Thyroid gland (tissue), 4 donors: ENCODE measurements at regions not wholly inside any gene's neighbourhood (a gene's known extent, or its start where the extent isn't known, plus 50 kb on each side); places are given as distances from the start of the nearest gene placed in this dataset.

Experiments used
- POLR2A ChIP-seq, 2 donors: fragments of 450-650 bp; IDR thresholded peaks; one replicate each; pipeline ENCODE4 v1.6.1; 2017; ENCODE audit warnings: antibody characterized with exemption in 2 of 2, mild to moderate bottlenecking in 2 of 2, moderate library complexity in 1 of 2
- TF ChIP-seq, protein P1 (sequence below), 6 experiments: fragments of 200-600 bp in 3 of 6; fragments of 450-650 bp in 3 of 6; sonication (generic) in 3 of 6; IDR thresholded peaks; one replicate each; pipeline ENCODE4 v1.5.1; 2016 to 2019; ENCODE audit warnings: antibody characterized with exemption in 6 of 6, mild to moderate bottlenecking in 2 of 6, inconsistent platforms in 1 of 6, moderate library complexity in 1 of 6

DNA sequence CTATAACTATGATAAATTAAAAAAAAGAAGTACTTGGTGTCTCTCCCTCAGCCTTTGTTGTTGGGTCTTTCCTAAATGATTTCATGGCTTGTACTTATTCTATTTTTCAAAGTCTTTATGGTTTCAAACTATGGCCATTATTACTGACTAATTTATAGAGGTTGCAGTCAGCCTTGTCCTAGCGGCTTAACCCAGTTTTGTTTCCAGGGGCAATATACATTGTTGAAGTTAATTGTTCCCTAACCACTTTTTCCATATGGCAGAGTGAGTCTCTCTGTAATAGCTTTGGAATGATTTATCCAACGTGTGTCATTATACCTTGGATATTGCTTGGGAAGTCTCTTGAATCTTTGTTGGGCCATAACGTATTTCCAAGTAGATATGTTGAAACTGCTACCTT is 408.8 kb downstream of the HRH4 start:
- TF ChIP-seq POLR2A (IDR thresholded peaks at IDR 0.05), result no peak
- TF ChIP-seq, protein P1, sequence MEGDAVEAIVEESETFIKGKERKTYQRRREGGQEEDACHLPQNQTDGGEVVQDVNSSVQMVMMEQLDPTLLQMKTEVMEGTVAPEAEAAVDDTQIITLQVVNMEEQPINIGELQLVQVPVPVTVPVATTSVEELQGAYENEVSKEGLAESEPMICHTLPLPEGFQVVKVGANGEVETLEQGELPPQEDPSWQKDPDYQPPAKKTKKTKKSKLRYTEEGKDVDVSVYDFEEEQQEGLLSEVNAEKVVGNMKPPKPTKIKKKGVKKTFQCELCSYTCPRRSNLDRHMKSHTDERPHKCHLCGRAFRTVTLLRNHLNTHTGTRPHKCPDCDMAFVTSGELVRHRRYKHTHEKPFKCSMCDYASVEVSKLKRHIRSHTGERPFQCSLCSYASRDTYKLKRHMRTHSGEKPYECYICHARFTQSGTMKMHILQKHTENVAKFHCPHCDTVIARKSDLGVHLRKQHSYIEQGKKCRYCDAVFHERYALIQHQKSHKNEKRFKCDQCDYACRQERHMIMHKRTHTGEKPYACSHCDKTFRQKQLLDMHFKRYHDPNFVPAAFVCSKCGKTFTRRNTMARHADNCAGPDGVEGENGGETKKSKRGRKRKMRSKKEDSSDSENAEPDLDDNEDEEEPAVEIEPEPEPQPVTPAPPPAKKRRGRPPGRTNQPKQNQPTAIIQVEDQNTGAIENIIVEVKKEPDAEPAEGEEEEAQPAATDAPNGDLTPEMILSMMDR (IDR thresholded peaks at IDR 0.05), result no peak
